GM10266 (cell line): ENCODE measurements at regions not wholly inside any gene's neighbourhood (a gene's known extent, or its start where the extent isn't known, plus 50 kb on each side); places are given as distances from the start of the nearest gene placed in this dataset.

Experiments
- DNase-seq: peaks from one replicate; pipeline ENCODE4 v3.0.0; 2012; ENCODE audit errors: extremely low spot score
- TF ChIP-seq, protein P1 (sequence below): IDR thresholded peaks from 2 replicates; pipeline ENCODE4 v1.5.1; 2012; ENCODE audit warnings: mild to moderate bottlenecking, low read depth; ENCODE audit not compliant: control insufficient read depth, insufficient read depth; ENCODE audit errors: missing control alignments

GRCh38 chr10:78178940-78179339, 145.3 kb downstream of the RPS24 start:
- DNase-seq: no peak
- TF ChIP-seq, protein P1, sequence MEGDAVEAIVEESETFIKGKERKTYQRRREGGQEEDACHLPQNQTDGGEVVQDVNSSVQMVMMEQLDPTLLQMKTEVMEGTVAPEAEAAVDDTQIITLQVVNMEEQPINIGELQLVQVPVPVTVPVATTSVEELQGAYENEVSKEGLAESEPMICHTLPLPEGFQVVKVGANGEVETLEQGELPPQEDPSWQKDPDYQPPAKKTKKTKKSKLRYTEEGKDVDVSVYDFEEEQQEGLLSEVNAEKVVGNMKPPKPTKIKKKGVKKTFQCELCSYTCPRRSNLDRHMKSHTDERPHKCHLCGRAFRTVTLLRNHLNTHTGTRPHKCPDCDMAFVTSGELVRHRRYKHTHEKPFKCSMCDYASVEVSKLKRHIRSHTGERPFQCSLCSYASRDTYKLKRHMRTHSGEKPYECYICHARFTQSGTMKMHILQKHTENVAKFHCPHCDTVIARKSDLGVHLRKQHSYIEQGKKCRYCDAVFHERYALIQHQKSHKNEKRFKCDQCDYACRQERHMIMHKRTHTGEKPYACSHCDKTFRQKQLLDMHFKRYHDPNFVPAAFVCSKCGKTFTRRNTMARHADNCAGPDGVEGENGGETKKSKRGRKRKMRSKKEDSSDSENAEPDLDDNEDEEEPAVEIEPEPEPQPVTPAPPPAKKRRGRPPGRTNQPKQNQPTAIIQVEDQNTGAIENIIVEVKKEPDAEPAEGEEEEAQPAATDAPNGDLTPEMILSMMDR: no peak

GRCh38 chr10:78179886-78180705, 146.4 kb downstream of the RPS24 start:
- DNase-seq: no peak

GRCh38 chr10:78181381-78182055, 147.9 kb downstream of the RPS24 start:
- TF ChIP-seq, protein P1: no peak
- no peak for DNase-seq

More at GRCh38 chr10:78179886-78180705, 146.4 kb downstream of the RPS24 start:
- TF ChIP-seq, protein P1: no peak

GRCh38 chr10:78182841-78183240, 149.2 kb downstream of the RPS24 start:
- TF ChIP-seq, protein P1: no peak
- no peak for DNase-seq

- TF ChIP-seq, protein P1: no peak
- no peak for DNase-seq
Measured at GRCh38 chr10:78184851-78185692, 151.4 kb downstream of the RPS24 start.

- TF ChIP-seq, protein P1: no peak
- DNase-seq: no peak
Measured at GRCh38 chr10:78185693-78186055, 152.0 kb downstream of the RPS24 start.
